Dedifferentiated amniotic fluid mesenchymal stem cell (primary cell): ENCODE measurements at regions not wholly inside any gene's neighbourhood (a gene's known extent, or its start where the extent isn't known, plus 50 kb on each side); places are given as distances from the start of the nearest gene placed in this dataset.

Experiments
- DNase-seq: peaks from one replicate; pipeline ENCODE4 v3.0.0-alpha.2; 2016; ENCODE audit errors: extremely low spot score

- DNase-seq = no peak
Observed at GRCh38 chr2:220219371-220219770, 591.9 kb downstream of the SLC4A3 start.

GRCh38 chr2:220220009-220220408 is 592.6 kb downstream of the SLC4A3 start:
- DNase-seq = no peak

- DNase-seq = no peak
Observed at GRCh38 chr2:220221992-220222391, 594.6 kb downstream of the SLC4A3 start.

GRCh38 chr2:220224691-220225543 is 597.5 kb downstream of the SLC4A3 start:
- peak; percentile 93 for DNase-seq

- DNase-seq = no peak
Observed at GRCh38 chr2:220226076-220226475, 598.6 kb downstream of the SLC4A3 start.

- DNase-seq = no peak
Observed at GRCh38 chr2:220226546-220226945, 599.1 kb downstream of the SLC4A3 start.

- peak; percentile 74 for DNase-seq
Observed at GRCh38 chr2:220227266-220227920, 600.0 kb downstream of the SLC4A3 start.

GRCh38 chr2:220228310-220229006 is 601.0 kb downstream of the SLC4A3 start:
- DNase-seq = peak; percentile 80

GRCh38 chr2:220240641-220241040 is 613.2 kb downstream of the SLC4A3 start:
- DNase-seq = no peak

GRCh38 chr2:220241423-220241822 is 614.0 kb downstream of the SLC4A3 start:
- peak; percentile 42 for DNase-seq

- no peak for DNase-seq
Observed at GRCh38 chr2:220243571-220243970, 616.1 kb downstream of the SLC4A3 start.

- DNase-seq = no peak
Observed at GRCh38 chr2:220246386-220246785, 619.0 kb downstream of the SLC4A3 start.

GRCh38 chr2:220247588-220248350 is 620.3 kb downstream of the SLC4A3 start:
- no peak for DNase-seq

GRCh38 chr2:220259662-220260061 is 632.2 kb downstream of the SLC4A3 start:
- no peak for DNase-seq

- no peak for DNase-seq
Observed at GRCh38 chr2:220263300-220263699, 635.9 kb downstream of the SLC4A3 start.

- DNase-seq = no peak
Observed at GRCh38 chr2:220269367-220269766, 641.9 kb downstream of the SLC4A3 start.

GRCh38 chr2:220270481-220271070 is 643.1 kb downstream of the SLC4A3 start:
- no peak for DNase-seq

GRCh38 chr2:220272656-220273055 is 645.2 kb downstream of the SLC4A3 start:
- DNase-seq = no peak

- DNase-seq = no peak
Observed at GRCh38 chr2:220273082-220273481, 645.7 kb downstream of the SLC4A3 start.

- no peak for DNase-seq
Observed at GRCh38 chr2:220275454-220275853, 648.0 kb downstream of the SLC4A3 start.

GRCh38 chr2:220276741-220277444 is 649.5 kb downstream of the SLC4A3 start:
- DNase-seq = peak; percentile 77
